ENCODE measurements at regions not wholly inside any gene's neighbourhood (a gene's known extent, or its start where the extent isn't known, plus 50 kb on each side); places are given as distances from the start of the nearest gene placed in this dataset.

- no peak for TF ChIP-seq FOXJ3 (CRISPR knock-in tag; IDR thresholded peaks at IDR 0.05)
- TF ChIP-seq EP300 (IDR thresholded peaks at IDR 0.05; ENCODE audit: borderline replicate concordance in 1 of 2, low read depth in 1 of 2, low read length in 1 of 2) = no peak
- no peak for TF ChIP-seq RXRA (IDR thresholded peaks at IDR 0.05; ENCODE audit: borderline replicate concordance, low read depth)
- no peak for TF ChIP-seq CHD2 (IDR thresholded peaks at IDR 0.05; ENCODE audit: low read length, partially characterized antibody)
- TF ChIP-seq ELF1 (IDR thresholded peaks at IDR 0.05) = no peak
- no peak for TF ChIP-seq REST (IDR thresholded peaks at IDR 0.05; ENCODE audit: low read depth, low read length)
- no peak for TF ChIP-seq SMC3 (IDR thresholded peaks at IDR 0.05; ENCODE audit: low read depth, low read length)
- no peak for TF ChIP-seq YY1 (IDR thresholded peaks at IDR 0.05; ENCODE audit: low read depth)
- no peak for TF ChIP-seq MAX (IDR thresholded peaks at IDR 0.05; ENCODE audit: low read depth)
- TF ChIP-seq EZH2phosphoT487 (IDR thresholded peaks at IDR 0.05; ENCODE audit: borderline replicate concordance, low read depth) = no peak
- TF ChIP-seq ZBTB33 (IDR thresholded peaks at IDR 0.05; ENCODE audit: borderline replicate concordance, low read depth) = no peak
- TF ChIP-seq MEF2A (IDR thresholded peaks at IDR 0.05; ENCODE audit: borderline replicate concordance, low read depth) = no peak
- TF ChIP-seq MXI1 (IDR thresholded peaks at IDR 0.05; ENCODE audit: low read depth, low read length) = no peak
- TF ChIP-seq TAF1 (IDR thresholded peaks at IDR 0.05; ENCODE audit: borderline replicate concordance, low read depth, low read length) = no peak
- Histone ChIP-seq H4K20me1 (ENCODE audit: insufficient read depth) (no peaks in the 10 kb centered on the region), H3K9ac (no peak overlapping the region), H3K27ac (ENCODE audit: low read depth in 2 of 2, low read length in 1 of 2) (no peak overlapping the region), H3K9me2 (no peaks in the 10 kb centered on the region), H3K4me2 (no peak overlapping the region), H3F3A (replicated peaks; ENCODE audit: insufficient read depth) (no peaks in the 10 kb centered on the region), H3K79me2 (ENCODE audit: insufficient read depth) (no peaks in the 10 kb centered on the region), H3K9me3 (no peaks in the 10 kb centered on the region), H3K4me3 (ENCODE audit: low read depth in 2 of 2, low read length in 1 of 2) (no peak overlapping the region), H3K4me1 (ENCODE audit: control insufficient read depth in 1 of 2, insufficient read depth in 2 of 2, low read depth in 1 of 2, low read length in 1 of 2) (no peaks in the 10 kb centered on the region), H3K36me3 (replicated peaks in 1 of 2; ENCODE audit: control insufficient read depth in 1 of 2, insufficient read depth in 2 of 2, low read length in 1 of 2) (no peaks in the 10 kb centered on the region), H2AFZ (ENCODE audit: low read depth) (no peak overlapping the region), H3K27me3 (ENCODE audit: insufficient read depth) (no peaks in the 10 kb centered on the region)
- CTCF ChIA-PET = no interaction called here
- POLR2A ChIA-PET = interaction anchor here (0.5 kb wide), 1 partner anchor 129 kb away, joined by 4 read pairs; no protein-coding TSS in a partner anchor
- 0% methylated on average over 1 of the region's 1 CpG for WGBS (ENCODE audit: low lambda C conversion rate)
- no peak for DNase-seq
Measured at GRCh38 chr3:166372571-166373106, 535.4 kb upstream of the BCHE start.
